ENCODE measurements at regions not wholly inside any gene's neighbourhood (a gene's known extent, or its start where the extent isn't known, plus 50 kb on each side); places are given as distances from the start of the nearest gene placed in this dataset.

DNA sequence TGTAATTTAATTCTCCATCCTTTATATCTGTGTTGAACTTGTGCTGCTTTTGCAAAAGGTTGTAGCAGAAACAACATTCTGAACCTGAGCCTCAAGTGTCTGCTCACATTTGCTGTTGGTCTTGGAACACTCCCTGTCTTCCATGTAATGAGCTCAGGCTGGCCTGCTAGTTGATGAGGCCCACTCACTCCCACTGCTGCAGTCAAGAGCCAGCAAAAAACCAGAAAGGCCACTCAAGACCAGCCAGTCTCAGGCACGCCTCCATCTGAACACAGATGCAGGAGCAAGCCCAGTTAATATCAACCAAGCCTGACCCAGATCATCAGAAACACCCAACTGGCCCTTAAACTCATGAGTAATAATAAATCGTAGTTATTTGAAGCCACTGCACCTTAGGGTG, 342.2 kb upstream of the NFIA start:
- CTCF ChIA-PET = no interaction called here
- POLR2A ChIA-PET = no interaction called here
- TF ChIP-seq, protein P1, sequence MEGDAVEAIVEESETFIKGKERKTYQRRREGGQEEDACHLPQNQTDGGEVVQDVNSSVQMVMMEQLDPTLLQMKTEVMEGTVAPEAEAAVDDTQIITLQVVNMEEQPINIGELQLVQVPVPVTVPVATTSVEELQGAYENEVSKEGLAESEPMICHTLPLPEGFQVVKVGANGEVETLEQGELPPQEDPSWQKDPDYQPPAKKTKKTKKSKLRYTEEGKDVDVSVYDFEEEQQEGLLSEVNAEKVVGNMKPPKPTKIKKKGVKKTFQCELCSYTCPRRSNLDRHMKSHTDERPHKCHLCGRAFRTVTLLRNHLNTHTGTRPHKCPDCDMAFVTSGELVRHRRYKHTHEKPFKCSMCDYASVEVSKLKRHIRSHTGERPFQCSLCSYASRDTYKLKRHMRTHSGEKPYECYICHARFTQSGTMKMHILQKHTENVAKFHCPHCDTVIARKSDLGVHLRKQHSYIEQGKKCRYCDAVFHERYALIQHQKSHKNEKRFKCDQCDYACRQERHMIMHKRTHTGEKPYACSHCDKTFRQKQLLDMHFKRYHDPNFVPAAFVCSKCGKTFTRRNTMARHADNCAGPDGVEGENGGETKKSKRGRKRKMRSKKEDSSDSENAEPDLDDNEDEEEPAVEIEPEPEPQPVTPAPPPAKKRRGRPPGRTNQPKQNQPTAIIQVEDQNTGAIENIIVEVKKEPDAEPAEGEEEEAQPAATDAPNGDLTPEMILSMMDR (IDR thresholded peaks at IDR 0.05; ENCODE audit: control extremely low read depth, extremely low read depth, low read depth, missing control alignments) = no peak
- DNase-seq (ENCODE audit: extremely low spot score) = no peak

DNA sequence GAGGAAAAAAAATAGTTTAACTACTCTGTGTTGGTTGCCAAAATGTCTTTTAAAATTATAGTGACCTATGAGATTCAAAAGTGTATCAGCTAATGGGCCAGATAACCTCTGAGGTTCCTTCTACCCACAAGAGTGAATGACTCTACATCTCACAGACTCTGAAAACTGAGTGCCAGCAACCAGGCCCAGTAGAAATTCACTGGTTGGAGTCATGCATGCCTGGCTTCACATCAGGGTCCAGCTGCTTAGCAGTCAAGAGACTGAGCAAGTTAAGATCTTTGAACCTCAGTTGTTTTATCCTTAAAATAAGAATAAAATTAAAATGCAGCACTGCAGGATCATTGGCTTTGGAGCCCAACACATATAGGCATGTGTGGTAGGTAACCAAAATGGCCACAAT, 342.6 kb upstream of the NFIA start:
- ChIA-PET POLR2A (no interaction called here), CTCF (no interaction called here)
- TF ChIP-seq, protein P1 (IDR thresholded peaks at IDR 0.05; ENCODE audit: control extremely low read depth, extremely low read depth, low read depth, missing control alignments) = no peak
- no peak for DNase-seq (ENCODE audit: extremely low spot score)

DNA sequence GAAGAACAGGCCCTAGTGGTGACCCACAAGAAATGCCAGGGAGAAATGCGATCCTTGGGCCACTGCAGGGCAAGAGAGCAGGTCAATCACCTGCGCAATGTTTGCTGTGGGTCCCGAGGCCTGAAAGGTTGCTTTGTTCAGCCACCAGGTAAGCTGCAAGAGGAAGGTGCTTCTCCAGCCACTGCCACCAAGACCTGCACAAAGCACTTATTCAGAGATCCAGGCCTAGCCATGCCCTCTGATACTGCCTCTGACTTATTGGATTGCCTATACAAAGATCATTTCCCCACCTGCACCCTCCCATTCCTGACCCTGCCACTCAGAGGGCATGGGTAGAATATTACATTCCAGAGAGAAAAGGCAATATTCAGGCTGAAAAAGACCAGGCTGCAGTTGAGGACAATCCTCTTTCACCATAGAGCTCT, 349.4 kb upstream of the NFIA start:
- DNase-seq (ENCODE audit: extremely low spot score) = no peak
- CTCF ChIA-PET = no interaction called here
- POLR2A ChIA-PET = no interaction called here
- TF ChIP-seq, protein P1 (IDR thresholded peaks at IDR 0.05; ENCODE audit: control extremely low read depth, extremely low read depth, low read depth, missing control alignments) = no peak

DNA sequence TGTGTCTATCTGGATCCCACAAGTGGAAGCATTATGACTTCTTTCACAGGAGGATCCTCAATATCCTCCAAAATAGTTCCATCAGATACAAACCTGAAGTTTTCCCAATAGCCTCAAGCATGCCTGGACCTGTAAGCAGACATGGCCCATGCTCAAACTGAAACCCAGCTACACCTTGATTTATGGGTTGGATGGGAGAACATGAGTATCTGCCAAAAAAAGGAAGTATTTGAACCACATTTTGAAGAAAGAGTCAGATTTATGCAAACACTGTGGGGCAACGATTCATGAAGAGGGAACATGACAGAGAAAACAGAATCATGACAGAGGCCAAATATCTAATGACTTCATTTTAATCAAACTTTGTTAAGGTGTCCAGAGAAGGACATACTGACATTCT, 351.0 kb upstream of the NFIA start:
- POLR2A ChIA-PET = no interaction called here
- TF ChIP-seq, protein P1 (IDR thresholded peaks at IDR 0.05; ENCODE audit: control extremely low read depth, extremely low read depth, low read depth, missing control alignments) = no peak
- DNase-seq (ENCODE audit: extremely low spot score) = no peak
- CTCF ChIA-PET = no interaction called here

DNA sequence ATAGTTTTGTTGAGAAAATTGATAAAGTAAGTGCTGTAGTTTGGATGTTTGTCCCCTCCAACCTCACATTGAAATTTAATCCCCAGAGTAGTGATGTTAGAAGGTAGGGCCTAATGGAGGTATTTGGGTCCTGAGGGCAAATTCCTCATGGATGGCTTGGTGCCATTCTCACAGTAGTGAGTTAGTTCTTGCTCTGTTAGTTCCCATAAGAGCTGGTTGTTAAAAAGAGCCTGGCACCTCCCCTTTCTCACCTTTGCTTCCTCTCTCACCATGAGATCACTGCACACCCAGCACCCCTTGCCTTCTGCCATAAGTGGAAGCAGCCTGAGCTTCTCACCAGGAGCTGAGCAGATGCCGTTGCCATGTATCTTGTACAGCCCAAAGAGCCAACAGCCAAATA, 354.8 kb upstream of the NFIA start:
- CTCF ChIA-PET = no interaction called here
- TF ChIP-seq, protein P1 (IDR thresholded peaks at IDR 0.05; ENCODE audit: control extremely low read depth, extremely low read depth, low read depth, missing control alignments) = no peak
- no peak for DNase-seq (ENCODE audit: extremely low spot score)
- POLR2A ChIA-PET = no interaction called here

DNA sequence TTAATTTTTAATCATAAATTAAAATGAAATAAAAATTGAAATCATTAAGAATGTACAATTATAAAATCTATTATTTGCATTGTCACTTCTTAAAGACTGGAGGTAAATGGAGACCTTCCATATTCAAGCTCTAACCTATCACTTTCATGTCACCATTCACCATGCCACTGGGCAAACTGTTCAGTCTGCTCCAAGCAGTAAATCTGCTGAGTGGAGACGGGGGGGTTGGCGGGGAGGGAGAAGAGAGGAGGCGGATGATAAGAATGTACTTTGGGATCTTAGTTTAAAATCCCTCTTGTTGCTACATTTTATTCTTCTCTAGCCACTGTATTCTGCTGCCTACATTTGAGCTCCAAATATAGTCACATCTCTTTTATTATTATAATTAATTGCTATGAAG, 365.9 kb upstream of the NFIA start:
- CTCF ChIA-PET = no interaction called here
- POLR2A ChIA-PET = no interaction called here
- no peak for DNase-seq (ENCODE audit: extremely low spot score)
- TF ChIP-seq, protein P1 (IDR thresholded peaks at IDR 0.05; ENCODE audit: control extremely low read depth, extremely low read depth, low read depth, missing control alignments) = no peak

DNA sequence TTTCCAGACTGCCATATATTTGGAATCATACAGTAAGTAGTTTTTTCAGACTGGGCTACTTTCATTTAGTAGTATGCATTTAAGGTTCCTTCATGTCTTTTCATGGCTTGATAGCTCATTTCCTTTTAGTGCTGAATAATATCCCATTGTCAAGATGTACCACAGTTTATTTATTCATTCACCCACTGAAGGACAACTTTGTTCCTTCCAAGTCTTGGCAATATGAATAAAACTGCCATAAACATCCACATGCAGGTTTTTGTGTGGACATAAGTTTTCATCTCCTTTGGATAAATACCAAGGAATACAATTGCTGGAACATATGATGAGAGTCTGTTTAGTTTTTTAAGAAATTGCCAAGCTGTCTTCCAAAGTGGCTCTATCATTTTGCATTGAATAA, 366.4 kb upstream of the NFIA start:
- TF ChIP-seq, protein P1 (IDR thresholded peaks at IDR 0.05; ENCODE audit: control extremely low read depth, extremely low read depth, low read depth, missing control alignments) = no peak
- CTCF ChIA-PET = no interaction called here
- POLR2A ChIA-PET = no interaction called here
- DNase-seq (ENCODE audit: extremely low spot score) = no peak
